Ovary (tissue), 7 donors: ENCODE measurements at regions not wholly inside any gene's neighbourhood (a gene's known extent, or its start where the extent isn't known, plus 50 kb on each side); places are given as distances from the start of the nearest gene placed in this dataset.

ENCODE experiments used
- DNase-seq, 5 donors: peaks; one replicate each; pipeline ENCODE4 v3.0.0-alpha.2; 2019 to 2020
- H3K27ac ChIP-seq, 2 donors: fragments of 200-600 bp; one replicate each; pipeline versions ENCODE4 v1.5.1 to v1.8.0; 2019 to 2022
- H3K27me3 ChIP-seq: fragments of 200-600 bp; one replicate; pipeline ENCODE4 v1.8.0; 2022
- H3K36me3 ChIP-seq: fragments of 200-600 bp; sonication (generic); one replicate; pipeline ENCODE4 v1.5.1; 2019
- H3K4me1 ChIP-seq: one replicate; pipeline ENCODE4 v1.8.1; 2013; ENCODE audit warnings: mild to moderate bottlenecking, moderate library complexity; ENCODE audit not compliant: insufficient read depth
- H3K4me3 ChIP-seq: fragments of 200-600 bp; sonication (generic); one replicate; pipeline ENCODE4 v1.5.1; 2017
- H3K9me3 ChIP-seq, 2 donors: fragments of 200-600 bp in 1 of 2; sonication (generic) in 1 of 2; one replicate each; pipeline versions ENCODE4 v1.5.1 to v1.8.1; 2013 to 2019; ENCODE audit warnings: mild to moderate bottlenecking in 1 of 2, moderate library complexity in 1 of 2
- EP300 ChIP-seq: sonication (generic); formaldehyde crosslinking; IDR thresholded peaks from one replicate; pipeline ENCODE4 v1.6.1; 2017; ENCODE audit warnings: antibody characterized with exemption
- POLR2A ChIP-seq: fragments of 450-650 bp; IDR thresholded peaks from one replicate; pipeline ENCODE4 v1.6.1; 2017; ENCODE audit warnings: antibody characterized with exemption, mild to moderate bottlenecking, moderate library complexity
- WGBS, 3 donors: extraction: QIAGEN DNeasy Blood & Tissue Kit in 1 of 3; methylation state at CpG; one replicate each; pipeline versions ENCODE4 v1.1.5 to v1.1.7; 2013 to 2017; 5-methylcytosine and 5-hydroxymethylcytosine counted together
- intact Hi-C, 4 donors: fragments of 100-400 bp; cut with DNase I; formaldehyde crosslinking; loops; one replicate each; pipeline versions ENCODE4 v1.11.0 to v1.15.1; 2022 to 2023
- TF ChIP-seq, protein P1 (sequence below), 3 donors: fragments of 450-650 bp in 2 of 3; fragments of 200-600 bp in 1 of 3; IDR thresholded peaks; one replicate each; pipeline versions ENCODE4 v1.5.1 to v1.8.0; 2016 to 2022; ENCODE audit warnings: antibody characterized with exemption in 3 of 3, mild to moderate bottlenecking in 1 of 3
- donor health status: DM: no; HTN: no; CAD: no; lungs with moderate emphysema.
- donor health status: DM: no; HTN: no; CAD: no.
- donor health status: Bipolar disorder and iron deficiency.
- donor health status: DM: no; HTN: no; CAD: no.
- donor health status: DM: yes; HTN: yes; CAD: no.

GRCh38 chr4:54571293-54572151 lies 86.2 kb upstream of the KIT start:
- TF ChIP-seq EP300 (no peak), POLR2A (no peak)
- TF ChIP-seq, protein P1, sequence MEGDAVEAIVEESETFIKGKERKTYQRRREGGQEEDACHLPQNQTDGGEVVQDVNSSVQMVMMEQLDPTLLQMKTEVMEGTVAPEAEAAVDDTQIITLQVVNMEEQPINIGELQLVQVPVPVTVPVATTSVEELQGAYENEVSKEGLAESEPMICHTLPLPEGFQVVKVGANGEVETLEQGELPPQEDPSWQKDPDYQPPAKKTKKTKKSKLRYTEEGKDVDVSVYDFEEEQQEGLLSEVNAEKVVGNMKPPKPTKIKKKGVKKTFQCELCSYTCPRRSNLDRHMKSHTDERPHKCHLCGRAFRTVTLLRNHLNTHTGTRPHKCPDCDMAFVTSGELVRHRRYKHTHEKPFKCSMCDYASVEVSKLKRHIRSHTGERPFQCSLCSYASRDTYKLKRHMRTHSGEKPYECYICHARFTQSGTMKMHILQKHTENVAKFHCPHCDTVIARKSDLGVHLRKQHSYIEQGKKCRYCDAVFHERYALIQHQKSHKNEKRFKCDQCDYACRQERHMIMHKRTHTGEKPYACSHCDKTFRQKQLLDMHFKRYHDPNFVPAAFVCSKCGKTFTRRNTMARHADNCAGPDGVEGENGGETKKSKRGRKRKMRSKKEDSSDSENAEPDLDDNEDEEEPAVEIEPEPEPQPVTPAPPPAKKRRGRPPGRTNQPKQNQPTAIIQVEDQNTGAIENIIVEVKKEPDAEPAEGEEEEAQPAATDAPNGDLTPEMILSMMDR (IDR thresholded peaks at IDR 0.05): no peak
- WGBS, 3 donors: 51 to 63% (median 59%) methylated on average over 12 of the region's 12 CpGs

GRCh38 chr4:54572152-54572542 lies 85.6 kb upstream of the KIT start:
- intact Hi-C loops: no loop called here
- no peak for TF ChIP-seq EP300
- no peak for TF ChIP-seq POLR2A
- TF ChIP-seq, protein P1 (IDR thresholded peaks at IDR 0.05): no peak
- no peaks in the 10 kb centered on the region for H3K9me3 ChIP-seq
- H3K27me3 ChIP-seq: no peaks in the 10 kb centered on the region
- H3K4me1 ChIP-seq: peaks cover 1% of the 10 kb centered on the region
- no peak overlapping the region for H3K27ac ChIP-seq
- no peak overlapping the region for H3K4me3 ChIP-seq
- DNase-seq: no peak
- no peaks in the 10 kb centered on the region for H3K36me3 ChIP-seq

More at GRCh38 chr4:54571293-54572151, 86.2 kb upstream of the KIT start:
- no peaks in the 10 kb centered on the region for H3K9me3 ChIP-seq
- H3K4me1 ChIP-seq: peaks cover 1% of the 10 kb centered on the region
- no peak overlapping the region for H3K27ac ChIP-seq
- H3K4me3 ChIP-seq: no peak overlapping the region
- H3K27me3 ChIP-seq: no peaks in the 10 kb centered on the region
- intact Hi-C loops: no loop called here
- DNase-seq: no peak
- H3K36me3 ChIP-seq: no peaks in the 10 kb centered on the region

DNA sequence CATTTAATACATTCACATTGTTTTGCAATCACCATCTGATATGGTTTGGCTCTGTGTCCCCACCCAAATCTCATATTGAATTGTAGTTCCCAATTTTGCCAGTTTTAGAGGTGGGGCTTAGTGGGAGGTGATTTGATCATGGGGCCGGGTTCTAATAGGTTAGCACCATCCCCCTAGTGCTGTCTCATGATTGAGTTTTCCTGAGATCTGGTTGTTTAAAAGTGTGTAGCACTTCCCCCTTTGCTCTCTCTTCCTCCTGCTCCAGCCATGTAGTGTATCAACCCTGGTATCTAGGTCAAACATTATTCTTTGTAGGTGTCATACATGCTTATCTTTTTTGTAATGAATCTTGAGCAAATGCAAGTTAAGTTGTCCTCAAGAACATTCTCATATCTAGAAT lies 83.3 kb upstream of the KIT start:
- no peak for TF ChIP-seq POLR2A
- TF ChIP-seq, protein P1 (IDR thresholded peaks at IDR 0.05): no peak
- TF ChIP-seq EP300: no peak
- no peaks in the 10 kb centered on the region for H3K9me3 ChIP-seq
- WGBS, 3 donors: 87 to 100% (median 96%) methylated on average over 1 of the region's 1 CpG
- no peaks in the 10 kb centered on the region for H3K36me3 ChIP-seq
- intact Hi-C loops: no loop called here
- DNase-seq: no peak
- no peak overlapping the region for H3K27ac ChIP-seq
- no peaks in the 10 kb centered on the region for H3K27me3 ChIP-seq
- H3K4me1 ChIP-seq: peaks cover 1% of the 10 kb centered on the region
- H3K4me3 ChIP-seq: no peak overlapping the region

DNA sequence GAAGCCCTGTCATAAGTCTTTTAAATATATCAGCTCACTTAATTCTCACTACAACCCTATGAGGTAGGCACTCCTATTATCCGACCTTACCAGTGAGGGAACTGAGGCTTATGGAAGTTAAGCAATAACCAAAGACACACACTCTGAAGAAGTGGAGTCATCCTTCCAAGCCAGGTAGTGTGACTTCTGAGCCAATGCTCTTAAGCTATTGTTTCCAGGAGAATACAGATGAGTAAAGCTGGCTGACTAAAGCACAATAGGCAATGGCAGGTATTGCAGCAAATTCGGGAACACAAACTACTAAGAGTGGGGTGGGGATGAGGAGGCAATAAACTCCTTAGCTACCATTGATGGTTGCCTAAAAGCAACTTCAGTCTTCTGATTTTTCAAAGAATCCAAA lies 81.8 kb upstream of the KIT start:
- WGBS, 3 donors: 85 to 91% (median 87%) methylated on average over 2 of the region's 2 CpGs
- Histone ChIP-seq H3K27ac (no peak overlapping the region), H3K4me3 (no peak overlapping the region), H3K4me1 (peaks cover 1% of the 10 kb centered on the region), H3K36me3 (no peaks in the 10 kb centered on the region), H3K9me3 (no peaks in the 10 kb centered on the region), H3K27me3 (no peaks in the 10 kb centered on the region)
- TF ChIP-seq EP300 (no peak), POLR2A (no peak)
- TF ChIP-seq, protein P1 (IDR thresholded peaks at IDR 0.05): no peak
- intact Hi-C loops: no loop called here
- no peak for DNase-seq
